RWPE1 (cell line): ENCODE measurements at regions not wholly inside any gene's neighbourhood (a gene's known extent, or its start where the extent isn't known, plus 50 kb on each side); places are given as distances from the start of the nearest gene placed in this dataset.

Experiments
- CTCF ChIA-PET: fragments of 350-600 bp; sonication (Branson Sonifier 250); formaldehyde crosslinking; extraction: SDS; loops from one replicate; lab custom pipeline; 2021; lab: Yijun Ruan, JAX
- POLR2A ChIA-PET: fragments of 400-600 bp; formaldehyde crosslinking; extraction: SDS; loops from one replicate; lab custom pipeline; 2020; ENCODE audit warnings: antibody characterized with exemption; ENCODE audit not compliant: low non-redundant PET; lab: Yijun Ruan, JAX
- DNase-seq: peaks from one replicate; pipeline ENCODE4 v3.0.0; 2012; ENCODE audit warnings: low spot score
- H3K27ac ChIP-seq: fragments of 450-650 bp; 2 replicates; pipeline ENCODE4 v1.5.1; 2017
- TF ChIP-seq, protein P1 (sequence below): fragments of 450-650 bp; conservative IDR thresholded peaks from 2 replicates; pipeline ENCODE4 v1.5.1; 2017; ENCODE audit warnings: low read depth, mild to moderate bottlenecking

- H3K27ac ChIP-seq: no peak overlapping the region
- TF ChIP-seq, protein P1, sequence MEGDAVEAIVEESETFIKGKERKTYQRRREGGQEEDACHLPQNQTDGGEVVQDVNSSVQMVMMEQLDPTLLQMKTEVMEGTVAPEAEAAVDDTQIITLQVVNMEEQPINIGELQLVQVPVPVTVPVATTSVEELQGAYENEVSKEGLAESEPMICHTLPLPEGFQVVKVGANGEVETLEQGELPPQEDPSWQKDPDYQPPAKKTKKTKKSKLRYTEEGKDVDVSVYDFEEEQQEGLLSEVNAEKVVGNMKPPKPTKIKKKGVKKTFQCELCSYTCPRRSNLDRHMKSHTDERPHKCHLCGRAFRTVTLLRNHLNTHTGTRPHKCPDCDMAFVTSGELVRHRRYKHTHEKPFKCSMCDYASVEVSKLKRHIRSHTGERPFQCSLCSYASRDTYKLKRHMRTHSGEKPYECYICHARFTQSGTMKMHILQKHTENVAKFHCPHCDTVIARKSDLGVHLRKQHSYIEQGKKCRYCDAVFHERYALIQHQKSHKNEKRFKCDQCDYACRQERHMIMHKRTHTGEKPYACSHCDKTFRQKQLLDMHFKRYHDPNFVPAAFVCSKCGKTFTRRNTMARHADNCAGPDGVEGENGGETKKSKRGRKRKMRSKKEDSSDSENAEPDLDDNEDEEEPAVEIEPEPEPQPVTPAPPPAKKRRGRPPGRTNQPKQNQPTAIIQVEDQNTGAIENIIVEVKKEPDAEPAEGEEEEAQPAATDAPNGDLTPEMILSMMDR: no peak
- ChIA-PET CTCF (no interaction called here), POLR2A (no interaction called here)
- DNase-seq: no peak
Measured at GRCh38 chr13:107438251-107438650, 777.1 kb downstream of the LIG4 start.

GRCh38 chr13:107434347-107434746, 781.0 kb downstream of the LIG4 start:
- DNase-seq: no peak
- ChIA-PET POLR2A (no interaction called here), CTCF (no interaction called here)
- TF ChIP-seq, protein P1: no peak
- H3K27ac ChIP-seq: no peak overlapping the region

- no peak overlapping the region for H3K27ac ChIP-seq
- POLR2A ChIA-PET: no interaction called here
- TF ChIP-seq, protein P1: no peak
- CTCF ChIA-PET: no interaction called here
- DNase-seq: no peak
Measured at GRCh38 chr13:107427536-107427935, 787.8 kb downstream of the LIG4 start.

DNA sequence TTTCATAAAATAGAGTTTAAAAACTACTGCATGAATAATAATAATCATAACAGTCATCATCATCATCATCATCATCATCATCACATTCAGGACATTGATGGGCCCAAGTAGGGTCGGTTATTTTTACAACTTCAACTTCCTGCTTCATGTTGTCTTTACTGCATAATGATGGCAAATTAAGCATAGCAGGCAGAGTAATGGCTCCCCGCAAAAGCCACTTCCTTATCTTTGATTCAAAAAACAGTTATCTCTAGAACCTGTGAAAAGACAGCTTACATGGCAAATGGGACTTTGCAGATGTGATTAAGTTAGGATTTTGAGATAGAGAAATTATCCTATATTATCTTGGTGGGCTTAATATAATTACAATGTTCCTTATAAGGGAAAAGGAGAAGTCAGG, 792.9 kb downstream of the LIG4 start:
- no peak for DNase-seq
- H3K27ac ChIP-seq: no peak overlapping the region
- TF ChIP-seq, protein P1: no peak
- POLR2A ChIA-PET: no interaction called here
- CTCF ChIA-PET: no interaction called here

- TF ChIP-seq, protein P1: no peak
- CTCF ChIA-PET: no interaction called here
- POLR2A ChIA-PET: no interaction called here
- H3K27ac ChIP-seq: no peak overlapping the region
- no peak for DNase-seq
Measured at GRCh38 chr13:107421951-107422350, 793.4 kb downstream of the LIG4 start.

- TF ChIP-seq, protein P1: no peak
- no peak for DNase-seq
- CTCF ChIA-PET: no interaction called here
- H3K27ac ChIP-seq: no peak overlapping the region
- POLR2A ChIA-PET: no interaction called here
Measured at GRCh38 chr13:107421028-107421427, 794.3 kb downstream of the LIG4 start.

DNA sequence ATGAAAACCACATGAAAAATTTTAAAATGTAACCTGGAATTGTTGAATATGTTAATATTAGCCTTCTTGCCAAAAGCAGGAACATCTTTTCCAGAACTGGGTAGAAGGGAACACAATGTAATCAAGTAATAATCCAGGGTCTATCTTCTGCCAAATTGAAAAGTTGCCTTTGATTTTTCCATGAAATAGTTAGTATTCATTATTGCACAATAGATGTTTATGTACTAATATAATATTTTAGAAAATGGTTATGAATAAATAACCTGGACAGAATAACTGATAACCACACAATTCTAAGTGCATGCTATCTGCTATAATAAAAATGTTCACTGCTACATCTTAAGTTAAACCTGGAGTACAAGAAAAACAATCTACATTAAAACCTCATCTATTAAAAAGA, 802.3 kb downstream of the LIG4 start:
- CTCF ChIA-PET: no interaction called here

More for the DNA sequence above, 802.3 kb downstream of the LIG4 start:
- H3K27ac ChIP-seq: no peak overlapping the region
- DNase-seq: no peak
- POLR2A ChIA-PET: no interaction called here
- TF ChIP-seq, protein P1: no peak
